ENCODE measurements at regions not wholly inside any gene's neighbourhood (a gene's known extent, or its start where the extent isn't known, plus 50 kb on each side); places are given as distances from the start of the nearest gene placed in this dataset.
"Not testable (repeated sequence)": the region's sequence is repeated elsewhere in the genome, so short reads cannot be mapped to it uniquely, and the experiment has no call there.

- DNase-seq (ENCODE audit: extremely low spot score), result no peak
- ChIA-PET CTCF (no interaction called here), POLR2A (no interaction called here)
- no peak for TF ChIP-seq ELF4 (IDR thresholded peaks at IDR 0.05)
These were observed 97.0 kb upstream of the C1orf174 start for GRCh38 chr1:3996846-3997705.

DNA sequence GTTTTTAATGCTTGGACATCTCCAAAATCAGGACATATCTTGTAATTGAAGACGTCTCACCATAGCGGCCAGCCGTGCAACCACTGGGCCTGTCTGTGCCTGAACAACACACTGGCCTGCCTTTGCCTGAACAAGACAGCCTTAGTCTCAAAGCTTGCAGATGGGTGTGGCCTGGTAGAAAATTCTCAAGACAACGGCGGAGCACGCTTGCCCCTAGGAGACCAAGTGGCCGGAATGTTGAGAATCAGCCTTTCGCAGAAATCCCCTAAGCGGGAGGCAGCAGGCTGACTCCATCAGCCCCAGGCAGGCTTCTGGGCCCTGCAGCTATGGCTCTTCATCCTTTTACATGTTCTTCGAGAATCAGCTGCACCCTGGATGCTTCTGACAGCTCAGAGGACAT lies 98.0 kb upstream of the C1orf174 start:
- no peak for DNase-seq (ENCODE audit: extremely low spot score)
- ChIA-PET POLR2A (no interaction called here), CTCF (no interaction called here)
- no peak for TF ChIP-seq SUZ12 (IDR thresholded peaks at IDR 0.05)

GRCh38 chr1:3999514-3999913 lies 99.4 kb upstream of the C1orf174 start:
- CTCF ChIA-PET; POLR2A ChIA-PET; DNase-seq (ENCODE audit: extremely low spot score): not testable (repeated sequence)

DNA sequence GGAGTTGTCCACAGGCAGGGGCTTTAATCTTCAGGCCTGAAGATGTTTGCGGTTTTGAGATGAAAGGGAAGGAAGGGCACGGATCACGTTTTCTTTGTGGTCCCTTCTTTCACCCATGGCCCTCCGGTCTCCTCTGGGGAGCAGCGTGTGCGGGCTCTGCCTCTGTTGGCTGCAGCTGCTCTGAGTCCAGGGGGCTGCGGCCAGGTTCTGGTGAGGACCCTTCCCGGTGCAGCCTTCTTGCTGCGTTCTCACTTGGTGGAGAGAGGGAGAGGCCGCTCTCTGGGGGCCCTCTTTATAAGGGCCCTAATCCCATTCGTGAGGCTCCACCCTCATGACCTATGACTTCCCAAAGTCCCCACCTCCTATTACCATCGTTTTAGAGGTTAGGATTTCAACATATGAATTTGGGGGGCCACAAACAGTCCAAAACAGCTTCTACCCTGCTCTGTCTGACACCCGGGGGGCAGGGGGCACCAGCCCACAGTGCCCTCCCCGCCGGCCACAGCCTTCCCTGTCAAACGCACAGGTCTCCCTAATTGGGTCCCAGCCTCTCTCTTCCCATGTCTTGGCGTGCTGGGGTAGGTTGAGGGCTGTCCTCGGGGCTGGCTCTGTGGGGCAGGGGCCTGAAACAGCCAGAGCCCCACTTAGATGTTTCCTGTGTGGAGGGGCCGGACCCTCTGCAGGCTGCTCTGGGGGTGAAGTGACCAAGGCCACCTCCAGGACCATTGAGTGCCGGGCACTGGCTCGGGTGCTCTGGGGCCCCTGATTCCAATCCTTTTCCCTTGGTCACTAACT lies 100.1 kb upstream of the C1orf174 start:
- TF ChIP-seq ELF4 (IDR thresholded peaks at IDR 0.05), result no peak
- no peak for TF ChIP-seq ZNF384 (IDR thresholded peaks at IDR 0.05)
- TF ChIP-seq TARDBP (IDR thresholded peaks at IDR 0.05), result no peak
- no peak for TF ChIP-seq SUZ12 (IDR thresholded peaks at IDR 0.05)
- TF ChIP-seq LEF1 (IDR thresholded peaks at IDR 0.05; ENCODE audit: borderline replicate concordance), result no peak
- TF ChIP-seq CTBP1 (IDR thresholded peaks at IDR 0.05; ENCODE audit: borderline replicate concordance), result no peak
- TF ChIP-seq FOXK2 (IDR thresholded peaks at IDR 0.05), result no peak
- no peak for TF ChIP-seq HDGF (IDR thresholded peaks at IDR 0.05; ENCODE audit: borderline replicate concordance)
- TF ChIP-seq, protein P1, sequence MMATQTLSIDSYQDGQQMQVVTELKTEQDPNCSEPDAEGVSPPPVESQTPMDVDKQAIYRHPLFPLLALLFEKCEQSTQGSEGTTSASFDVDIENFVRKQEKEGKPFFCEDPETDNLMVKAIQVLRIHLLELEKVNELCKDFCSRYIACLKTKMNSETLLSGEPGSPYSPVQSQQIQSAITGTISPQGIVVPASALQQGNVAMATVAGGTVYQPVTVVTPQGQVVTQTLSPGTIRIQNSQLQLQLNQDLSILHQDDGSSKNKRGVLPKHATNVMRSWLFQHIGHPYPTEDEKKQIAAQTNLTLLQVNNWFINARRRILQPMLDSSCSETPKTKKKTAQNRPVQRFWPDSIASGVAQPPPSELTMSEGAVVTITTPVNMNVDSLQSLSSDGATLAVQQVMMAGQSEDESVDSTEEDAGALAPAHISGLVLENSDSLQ (IDR thresholded peaks at IDR 0.05), result no peak
- TF ChIP-seq ARNT (IDR thresholded peaks at IDR 0.05), result no peak
- no peak for TF ChIP-seq FOXM1 (IDR thresholded peaks at IDR 0.05; ENCODE audit: borderline replicate concordance)
- TF ChIP-seq NFRKB (IDR thresholded peaks at IDR 0.05), result no peak
- TF ChIP-seq BHLHE40 (IDR thresholded peaks at IDR 0.05; ENCODE audit: borderline replicate concordance), result no peak
- TF ChIP-seq FOXA1 (IDR thresholded peaks at IDR 0.05), result no peak
- TF ChIP-seq L3MBTL2 (conservative IDR thresholded peaks at IDR 0.05), result no peak
- ChIA-PET CTCF (no interaction called here), POLR2A (no interaction called here)
- DNase-seq (ENCODE audit: extremely low spot score), result no peak

DNA sequence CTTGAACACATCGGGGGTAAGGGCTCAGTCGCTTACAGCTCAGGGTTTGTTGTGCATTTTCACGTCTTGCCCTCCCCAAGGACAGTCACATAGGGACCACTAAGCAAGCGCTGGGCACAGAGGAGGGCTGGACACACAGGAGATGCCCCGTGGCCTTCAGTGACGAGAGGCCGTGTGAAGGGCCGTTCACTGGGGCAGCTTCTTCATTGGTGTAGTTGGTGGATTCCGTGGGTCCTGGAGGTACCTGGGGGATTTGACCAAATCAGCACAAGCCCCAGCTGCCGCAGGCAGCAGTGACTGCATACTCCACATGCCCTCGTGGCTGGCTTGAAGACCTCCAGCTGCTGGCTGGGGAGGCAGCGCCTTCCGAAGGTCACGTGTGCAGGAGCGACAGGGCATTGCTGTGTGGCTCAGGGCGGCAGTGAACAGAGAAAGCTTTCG lies 100.8 kb upstream of the C1orf174 start:
- ChIA-PET POLR2A (no interaction called here), CTCF (no interaction called here)
- no peak for DNase-seq (ENCODE audit: extremely low spot score)
- TF ChIP-seq L3MBTL2 (conservative IDR thresholded peaks at IDR 0.05) (no peak), FOXK2 (IDR thresholded peaks at IDR 0.05) (no peak), NFRKB (IDR thresholded peaks at IDR 0.05) (no peak), FOXA1 (IDR thresholded peaks at IDR 0.05) (no peak), FOXM1 (IDR thresholded peaks at IDR 0.05; ENCODE audit: borderline replicate concordance) (no peak), ELF4 (IDR thresholded peaks at IDR 0.05) (no peak), SUZ12 (IDR thresholded peaks at IDR 0.05) (no peak), SP1 (IDR thresholded peaks at IDR 0.05) (no peak), ARNT (IDR thresholded peaks at IDR 0.05) (no peak), TARDBP (IDR thresholded peaks at IDR 0.05) (no peak)

- ChIA-PET CTCF (no interaction called here), POLR2A (no interaction called here)
- DNase-seq (ENCODE audit: extremely low spot score), result no peak
- no peak for TF ChIP-seq SUZ12 (IDR thresholded peaks at IDR 0.05)
- no peak for TF ChIP-seq L3MBTL2 (conservative IDR thresholded peaks at IDR 0.05)
- TF ChIP-seq LEF1 (IDR thresholded peaks at IDR 0.05; ENCODE audit: borderline replicate concordance), result no peak
- TF ChIP-seq ELF4 (IDR thresholded peaks at IDR 0.05), result no peak
- TF ChIP-seq HDGF (IDR thresholded peaks at IDR 0.05; ENCODE audit: borderline replicate concordance), result no peak
- no peak for TF ChIP-seq BHLHE40 (IDR thresholded peaks at IDR 0.05; ENCODE audit: borderline replicate concordance)
- no peak for TF ChIP-seq TARDBP (IDR thresholded peaks at IDR 0.05)
- no peak for TF ChIP-seq ZNF384 (IDR thresholded peaks at IDR 0.05)
- TF ChIP-seq ARNT (IDR thresholded peaks at IDR 0.05), result no peak
- no peak for TF ChIP-seq CTBP1 (IDR thresholded peaks at IDR 0.05; ENCODE audit: borderline replicate concordance)
These were observed 101.4 kb upstream of the C1orf174 start for GRCh38 chr1:4001461-4001860.

GRCh38 chr1:4002061-4002521 lies 102.0 kb upstream of the C1orf174 start:
- DNase-seq (ENCODE audit: extremely low spot score), result no peak
- CTCF ChIA-PET, result no interaction called here
- TF ChIP-seq, protein P1 (IDR thresholded peaks at IDR 0.05), result no peak
- TF ChIP-seq ARNT (IDR thresholded peaks at IDR 0.05) (no peak), FOXM1 (IDR thresholded peaks at IDR 0.05; ENCODE audit: borderline replicate concordance) (no peak), BHLHE40 (IDR thresholded peaks at IDR 0.05; ENCODE audit: borderline replicate concordance) (no peak), NFRKB (IDR thresholded peaks at IDR 0.05) (no peak), ELF4 (IDR thresholded peaks at IDR 0.05) (no peak)
- POLR2A ChIA-PET, result no interaction called here
